HG02938 (cell line): ENCODE measurements at regions not wholly inside any gene's neighbourhood (a gene's known extent, or its start where the extent isn't known, plus 50 kb on each side); places are given as distances from the start of the nearest gene placed in this dataset.

Experiments
- ATAC-seq: cut with Tn5 transposase; IDR thresholded peaks from one replicate; pipeline ENCODE4 v1.9.1; 2021; ENCODE audit warnings: mild to moderate bottlenecking, moderate library complexity; ENCODE audit not compliant: unreplicated experiment

GRCh38 chr4:81891005-81891996 lies 419.6 kb upstream of the RASGEF1B start:
- ATAC-seq, result no peak

- ATAC-seq, result no peak
Observed at GRCh38 chr4:81884986-81885385, 413.3 kb upstream of the RASGEF1B start.

DNA sequence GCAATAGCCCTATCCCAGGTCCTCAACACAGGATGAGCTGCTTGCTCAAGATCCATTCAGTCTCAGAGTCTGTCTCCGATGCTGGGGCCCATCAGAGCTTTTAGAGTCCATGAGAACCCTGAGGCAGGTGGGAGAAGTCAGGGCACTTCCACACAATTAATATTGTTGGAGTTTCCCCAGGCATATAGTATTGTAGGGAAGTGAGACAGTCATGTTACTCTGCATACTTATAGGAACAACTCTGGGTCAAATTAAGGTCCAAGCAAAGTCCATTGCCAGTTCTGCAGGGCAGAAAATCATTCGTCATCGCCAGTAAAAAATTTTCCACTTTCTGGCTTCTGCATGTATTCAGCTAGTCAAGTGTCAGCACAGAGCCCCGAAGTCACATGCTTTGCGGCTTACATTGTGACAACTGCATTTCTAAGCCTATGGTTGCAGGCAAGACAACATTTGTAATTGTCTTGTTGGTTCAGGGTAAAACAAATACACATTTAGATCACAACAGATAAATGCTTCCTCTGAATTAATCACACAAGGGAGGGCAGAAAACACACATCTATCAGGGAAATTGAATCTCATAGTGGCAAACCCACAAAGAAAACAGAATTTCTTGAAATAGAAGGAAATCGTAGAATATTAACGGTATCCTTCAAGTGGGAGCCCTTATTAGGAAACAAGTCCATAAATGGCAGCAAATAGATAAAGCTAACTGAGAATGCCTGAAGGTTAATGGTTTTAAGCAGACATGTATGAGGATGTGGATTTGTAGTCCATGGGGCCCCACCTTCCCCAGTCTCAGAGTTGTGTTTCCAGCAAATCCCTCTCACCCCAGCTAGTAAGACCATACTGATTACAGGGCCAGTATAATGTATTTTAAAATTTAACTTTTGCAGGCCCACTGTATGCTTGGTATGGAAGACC lies 412.1 kb upstream of the RASGEF1B start:
- no peak for ATAC-seq

GRCh38 chr4:81883004-81883403 lies 411.3 kb upstream of the RASGEF1B start:
- no peak for ATAC-seq

GRCh38 chr4:81881855-81882621 lies 410.3 kb upstream of the RASGEF1B start:
- ATAC-seq, result no peak

GRCh38 chr4:81876106-81876505 lies 404.4 kb upstream of the RASGEF1B start:
- no peak for ATAC-seq

DNA sequence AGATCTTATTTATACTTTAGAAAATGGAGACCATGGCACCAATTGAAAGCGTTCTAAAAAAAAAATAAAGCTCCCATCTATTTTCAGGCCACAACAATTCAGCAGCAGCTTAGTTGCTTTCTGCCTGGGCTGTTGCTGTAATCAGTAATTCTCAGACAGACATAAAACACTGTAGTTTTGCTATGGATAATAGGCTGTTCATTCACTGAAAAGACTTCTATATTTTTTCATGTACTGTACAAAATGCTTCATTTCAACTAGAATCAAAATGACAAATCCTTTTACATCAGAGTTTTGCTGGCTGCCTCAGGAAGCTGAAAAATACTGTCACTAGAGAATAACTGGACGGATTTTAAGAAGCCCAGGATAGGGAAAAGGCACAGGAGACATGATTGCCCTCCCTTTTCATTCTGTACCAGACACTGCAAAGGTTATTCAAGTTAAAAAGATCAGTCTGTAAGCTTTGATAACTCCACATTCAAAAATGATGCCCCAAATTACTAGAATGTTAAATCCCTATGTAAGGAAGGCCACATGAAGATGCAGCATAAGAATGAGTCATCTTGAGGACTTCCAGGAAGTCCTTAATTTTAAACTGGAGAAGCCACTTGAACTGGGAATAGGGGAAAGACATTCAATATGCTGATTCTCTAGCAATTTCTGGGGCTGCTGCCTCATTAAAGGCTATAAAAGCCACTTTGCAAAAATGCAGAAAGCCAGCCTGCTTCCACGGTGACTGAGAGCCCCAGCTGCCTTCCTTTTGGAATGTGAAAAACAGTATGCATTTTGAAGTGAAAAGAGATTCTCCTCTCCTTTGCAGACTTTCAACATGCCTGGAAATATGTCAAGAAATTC lies 403.2 kb upstream of the RASGEF1B start:
- ATAC-seq, result no peak

- ATAC-seq, result no peak
Observed at GRCh38 chr4:81870275-81870674, 398.6 kb upstream of the RASGEF1B start.

- ATAC-seq, result no peak
Observed at GRCh38 chr4:81860111-81860510, 388.4 kb upstream of the RASGEF1B start.

DNA sequence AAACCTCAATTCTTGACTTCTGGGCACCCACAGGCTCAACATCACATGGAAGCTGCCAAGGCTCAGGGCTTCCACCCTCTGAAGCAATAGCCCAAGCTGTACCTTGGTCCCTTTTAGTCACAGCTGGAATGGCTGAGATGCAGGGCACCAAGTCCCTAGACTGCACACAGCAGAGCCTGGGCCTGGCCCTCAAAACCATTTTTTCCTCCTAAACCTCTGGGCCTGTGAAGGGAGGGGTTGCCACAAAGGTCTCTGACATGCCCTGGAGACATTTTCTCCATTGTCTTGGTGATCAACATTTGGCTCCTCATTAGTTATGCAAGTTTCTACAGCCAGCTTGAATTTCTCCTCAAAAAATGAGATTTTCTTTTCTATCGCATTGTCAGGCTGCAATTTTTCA lies 382.7 kb upstream of the RASGEF1B start:
- ATAC-seq, result no peak

- no peak for ATAC-seq
Observed at GRCh38 chr4:81852031-81852715, 380.5 kb upstream of the RASGEF1B start.

- no peak for ATAC-seq
Observed at GRCh38 chr4:81850701-81851100, 379.0 kb upstream of the RASGEF1B start.

DNA sequence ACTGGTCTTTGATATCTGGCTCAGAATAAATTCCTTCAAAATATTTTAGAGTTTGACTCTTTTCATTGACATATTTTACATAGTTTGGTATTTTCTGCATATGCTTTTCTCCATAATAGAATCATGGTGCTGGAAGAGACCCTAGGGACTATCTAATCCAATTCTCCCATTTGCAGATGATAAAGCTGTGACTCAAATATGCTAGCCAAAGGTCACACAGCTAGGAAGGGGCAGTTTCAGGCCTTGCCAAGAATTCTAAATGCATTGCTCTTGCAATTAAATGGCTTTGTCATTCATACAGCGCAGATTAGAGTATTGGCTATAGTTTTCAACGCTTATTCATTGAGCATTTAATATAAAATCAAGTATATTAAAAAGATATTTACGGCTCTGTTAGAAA lies 374.1 kb upstream of the RASGEF1B start:
- no peak for ATAC-seq

DNA sequence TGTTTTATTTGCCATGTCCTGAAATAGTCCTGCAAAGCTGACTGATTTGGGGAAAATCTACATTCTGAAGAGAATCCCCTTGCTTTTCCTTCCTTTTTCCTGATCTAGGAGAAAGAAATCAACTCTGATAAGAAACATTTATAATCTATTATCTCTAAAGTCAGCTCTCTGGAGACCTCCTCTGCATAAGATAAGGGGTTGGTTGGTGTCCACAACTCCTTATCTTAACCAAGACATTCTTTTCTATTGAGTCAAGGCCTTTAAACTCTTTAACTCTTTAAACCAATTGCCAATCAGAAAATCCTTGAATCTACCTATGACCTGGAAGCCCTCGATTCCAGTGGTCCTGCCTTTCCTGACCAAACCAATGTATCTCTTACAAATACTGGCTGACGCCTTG lies 373.6 kb upstream of the RASGEF1B start:
- no peak for ATAC-seq

- ATAC-seq, result peak; percentile 83
Observed at GRCh38 chr4:81844717-81845116, 373.0 kb upstream of the RASGEF1B start.

- ATAC-seq, result no peak
Observed at GRCh38 chr4:81839347-81840042, 367.8 kb upstream of the RASGEF1B start.

- ATAC-seq, result no peak
Observed at GRCh38 chr4:81838586-81838985, 366.9 kb upstream of the RASGEF1B start.

GRCh38 chr4:81836716-81837115 lies 365.0 kb upstream of the RASGEF1B start:
- no peak for ATAC-seq

DNA sequence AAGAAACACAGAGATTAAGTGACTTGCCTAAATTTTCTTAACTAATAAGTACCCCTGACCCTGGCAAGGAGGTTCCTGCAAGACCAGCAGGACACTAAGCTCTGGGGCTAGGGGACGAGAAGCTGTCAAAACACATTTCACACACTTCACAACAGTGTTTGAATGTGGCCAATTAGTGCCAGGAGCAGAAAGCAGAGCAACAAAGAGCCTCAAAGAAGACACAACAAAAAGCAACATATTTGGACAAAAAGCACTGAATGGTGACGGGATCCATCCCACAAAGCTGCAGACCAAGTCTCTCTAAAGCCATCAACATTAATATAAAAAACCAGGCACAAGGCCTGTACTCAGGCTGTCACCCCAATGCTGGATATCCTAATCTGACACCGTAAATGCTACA lies 361.9 kb upstream of the RASGEF1B start:
- no peak for ATAC-seq
